Mucosa of gallbladder (tissue), 1 donor: ENCODE measurements at regions not wholly inside any gene's neighbourhood (a gene's known extent, or its start where the extent isn't known, plus 50 kb on each side); places are given as distances from the start of the nearest gene placed in this dataset.

Experiments
- DNase-seq: peaks from one replicate; pipeline ENCODE4 v3.0.0-alpha.2; 2020; ENCODE audit warnings: low spot score
- donor health status: DM: no; HTN: no; CAD: no.

GRCh38 chr10:56856569-56856968 is 495.5 kb upstream of the ZWINT start:
- no peak for DNase-seq

GRCh38 chr10:56844978-56845529 is 484.0 kb upstream of the ZWINT start:
- DNase-seq, result no peak

GRCh38 chr10:56836659-56837058 is 475.6 kb upstream of the ZWINT start:
- no peak for DNase-seq

GRCh38 chr10:56831681-56832080 is 470.6 kb upstream of the ZWINT start:
- no peak for DNase-seq

- DNase-seq, result no peak
Observed at GRCh38 chr10:56823849-56824248, 462.8 kb upstream of the ZWINT start.

- no peak for DNase-seq
Observed at GRCh38 chr10:56805022-56805421, 444.0 kb upstream of the ZWINT start.

GRCh38 chr10:56785292-56785691 is 424.2 kb upstream of the ZWINT start:
- DNase-seq, result no peak

- DNase-seq, result no peak
Observed at GRCh38 chr10:56782503-56782902, 421.4 kb upstream of the ZWINT start.

GRCh38 chr10:56771343-56771742 is 410.3 kb upstream of the ZWINT start:
- no peak for DNase-seq

- DNase-seq, result no peak
Observed at GRCh38 chr10:56763090-56763489, 402.0 kb upstream of the ZWINT start.

- no peak for DNase-seq
Observed at GRCh38 chr10:56745490-56745889, 384.4 kb upstream of the ZWINT start.

- no peak for DNase-seq
Observed at GRCh38 chr10:56728349-56728748, 367.3 kb upstream of the ZWINT start.

GRCh38 chr10:56722912-56723311 is 361.9 kb upstream of the ZWINT start:
- no peak for DNase-seq

- DNase-seq, result no peak
Observed at GRCh38 chr10:56715262-56715661, 354.2 kb upstream of the ZWINT start.

GRCh38 chr10:56698506-56698905 is 337.4 kb upstream of the ZWINT start:
- no peak for DNase-seq

GRCh38 chr10:56679578-56679977 is 318.5 kb upstream of the ZWINT start:
- no peak for DNase-seq

GRCh38 chr10:56662765-56663447 is 301.8 kb upstream of the ZWINT start:
- DNase-seq, result no peak

GRCh38 chr10:56653289-56653688 is 292.2 kb upstream of the ZWINT start:
- no peak for DNase-seq

- DNase-seq, result no peak
Observed at GRCh38 chr10:56646329-56647111, 285.5 kb upstream of the ZWINT start.

GRCh38 chr10:56633876-56634452 is 272.9 kb upstream of the ZWINT start:
- no peak for DNase-seq

GRCh38 chr10:56632537-56632936 is 271.5 kb upstream of the ZWINT start:
- DNase-seq, result no peak

- DNase-seq, result no peak
Observed at GRCh38 chr10:56624082-56624481, 263.0 kb upstream of the ZWINT start.

- no peak for DNase-seq
Observed at GRCh38 chr10:56623064-56623463, 262.0 kb upstream of the ZWINT start.
